A204.1 (cell line): ENCODE measurements at regions not wholly inside any gene's neighbourhood (a gene's known extent, or its start where the extent isn't known, plus 50 kb on each side); places are given as distances from the start of the nearest gene placed in this dataset.

Experiments
- FAIRE-seq: peaks from 2 replicates; lab custom pipeline; 2012; peaks lifted over from hg19 to GRCh38; lab: Jason Lieb, UNC

DNA sequence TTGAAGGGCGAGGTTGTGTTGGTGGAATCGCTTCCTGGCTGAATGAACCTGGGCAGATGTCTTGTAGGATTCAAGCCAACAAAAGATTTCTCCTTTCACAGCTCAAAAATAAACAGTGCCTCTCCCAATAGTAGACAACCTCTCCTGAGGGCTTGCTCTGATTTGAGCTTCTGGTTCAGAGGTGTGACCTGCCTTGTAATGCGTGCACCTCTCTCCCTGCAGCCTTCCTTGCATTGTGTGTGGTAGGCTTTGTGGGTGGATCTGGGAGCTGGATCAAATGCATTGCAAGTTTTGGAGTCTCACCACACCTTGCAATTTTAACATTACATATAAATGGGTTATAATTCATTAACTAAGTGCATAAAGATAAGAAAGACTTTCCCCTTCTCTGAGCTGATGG lies 96.9 kb upstream of the PTCH1 start:
- no peak for FAIRE-seq

- FAIRE-seq: no peak
Measured at GRCh38 chr9:95611354-95611753, 94.6 kb upstream of the PTCH1 start.

GRCh38 chr9:95610006-95610785 lies 93.4 kb upstream of the PTCH1 start:
- FAIRE-seq: no peak

- no peak for FAIRE-seq
Measured at GRCh38 chr9:95609426-95609825, 92.7 kb upstream of the PTCH1 start.

GRCh38 chr9:95608341-95608740 lies 91.6 kb upstream of the PTCH1 start:
- FAIRE-seq: no peak

- FAIRE-seq: no peak
Measured at GRCh38 chr9:95607507-95607906, 90.7 kb upstream of the PTCH1 start.

- FAIRE-seq: no peak
Measured at GRCh38 chr9:95606489-95607350, 89.9 kb upstream of the PTCH1 start.

DNA sequence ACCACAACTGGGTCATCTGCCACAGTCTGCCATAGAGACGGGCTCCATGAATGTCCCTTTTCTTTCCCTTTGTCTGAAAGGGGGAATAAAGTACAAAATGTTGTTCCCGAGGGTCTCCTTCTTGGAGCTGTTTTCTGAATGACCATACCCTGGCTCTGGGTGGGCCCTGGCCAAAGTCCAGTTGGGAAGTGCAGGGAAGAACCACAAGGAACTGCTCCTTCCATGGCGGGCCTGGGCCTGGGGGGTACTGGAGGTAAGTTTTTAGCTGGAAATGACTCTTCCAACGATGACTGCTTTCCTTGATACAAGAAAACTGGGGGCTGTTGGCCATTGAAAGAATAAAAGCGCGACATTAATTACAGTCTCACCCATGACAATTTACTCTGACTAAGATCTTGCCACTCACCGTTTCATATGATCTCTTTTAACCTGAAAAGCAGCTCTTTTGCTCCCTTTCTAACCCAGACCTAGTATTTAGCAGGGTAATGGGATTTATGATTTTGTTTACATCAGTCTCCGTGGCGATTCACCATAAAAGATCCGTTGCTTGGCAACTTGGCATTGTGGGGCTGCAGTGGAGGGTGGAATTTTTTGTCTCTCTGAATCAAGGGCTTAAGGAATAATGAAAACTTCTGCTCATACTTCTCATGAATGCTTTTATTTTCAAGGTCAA lies 89.2 kb upstream of the PTCH1 start:
- FAIRE-seq: no peak

GRCh38 chr9:95605101-95605500 lies 88.3 kb upstream of the PTCH1 start:
- FAIRE-seq: no peak

GRCh38 chr9:95598236-95598635 lies 81.5 kb upstream of the PTCH1 start:
- no peak for FAIRE-seq

DNA sequence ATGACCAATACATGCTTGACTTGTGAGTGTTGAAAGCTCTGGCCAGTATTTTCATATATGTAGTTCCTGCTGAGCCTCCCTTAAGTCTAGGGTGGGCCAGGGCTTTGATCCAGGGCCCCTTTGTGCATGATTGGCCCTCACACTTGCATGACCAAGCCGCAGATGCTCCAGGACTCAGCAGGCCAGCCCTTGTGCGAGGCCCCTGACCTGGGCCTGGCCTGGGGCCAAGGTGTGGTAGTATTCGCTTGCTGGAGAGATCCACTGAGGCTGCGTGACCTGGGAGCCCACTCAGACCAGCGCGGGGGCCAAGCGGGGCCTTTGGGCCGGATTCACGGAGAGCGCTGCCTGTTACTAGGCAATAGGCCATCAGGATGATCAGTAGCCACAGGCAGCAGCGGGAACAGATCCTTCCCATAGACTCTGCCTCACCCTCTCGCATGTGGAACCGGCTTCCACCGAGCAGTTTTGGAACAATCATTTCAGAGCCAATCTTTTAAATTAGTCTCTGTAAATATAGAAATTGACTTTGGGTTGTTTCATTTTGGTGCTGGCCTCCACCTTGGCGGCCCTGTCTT lies 79.0 kb upstream of the PTCH1 start:
- FAIRE-seq: no peak

GRCh38 chr9:95592931-95593330 lies 76.2 kb upstream of the PTCH1 start:
- FAIRE-seq: no peak

DNA sequence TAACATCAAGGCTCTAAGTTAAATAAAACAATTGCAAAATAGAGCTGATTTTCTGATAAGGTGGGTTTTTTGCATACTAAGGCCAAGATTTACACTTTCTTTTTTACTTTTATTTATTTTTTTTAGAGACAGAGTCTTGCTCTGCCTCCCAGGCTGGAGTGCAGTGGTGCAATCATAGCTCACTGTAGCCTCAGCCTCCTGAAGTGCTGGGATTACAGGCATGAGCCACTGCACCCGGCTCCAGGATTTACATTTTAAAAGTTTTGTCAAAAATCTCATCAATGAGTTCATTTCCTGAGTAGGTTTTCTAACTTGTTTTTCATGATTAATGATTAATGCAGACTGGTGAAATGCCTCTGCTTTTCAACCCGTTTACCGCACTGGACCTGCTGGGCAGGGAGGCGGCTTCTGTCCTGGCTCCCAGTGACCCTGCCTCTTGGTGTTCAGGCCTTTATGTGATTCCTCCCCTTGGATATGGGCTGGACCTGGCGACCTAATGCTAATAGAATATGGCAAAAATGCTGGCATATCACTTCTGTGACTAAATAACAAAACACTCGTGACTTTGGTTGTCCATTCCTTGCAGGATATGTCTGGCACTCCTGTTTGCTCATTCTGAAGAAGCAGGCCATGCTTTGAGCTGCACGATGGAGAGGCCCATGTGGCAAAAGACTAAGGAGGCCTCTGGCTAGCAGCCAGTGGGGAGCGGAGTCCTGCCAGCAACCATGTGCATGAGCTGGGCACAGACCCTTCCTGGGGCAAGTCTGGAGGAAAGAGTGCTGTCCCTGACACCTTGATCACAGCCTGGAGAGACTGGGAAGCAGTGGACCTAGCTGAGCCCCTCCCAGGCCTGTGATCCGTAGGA lies 72.2 kb upstream of the PTCH1 start:
- no peak for FAIRE-seq

GRCh38 chr9:95587021-95587964 lies 70.5 kb upstream of the PTCH1 start:
- FAIRE-seq: no peak

- FAIRE-seq: no peak
Measured at GRCh38 chr9:95586326-95586725, 69.6 kb upstream of the PTCH1 start.

GRCh38 chr9:95585824-95586223 lies 69.1 kb upstream of the PTCH1 start:
- FAIRE-seq: no peak

DNA sequence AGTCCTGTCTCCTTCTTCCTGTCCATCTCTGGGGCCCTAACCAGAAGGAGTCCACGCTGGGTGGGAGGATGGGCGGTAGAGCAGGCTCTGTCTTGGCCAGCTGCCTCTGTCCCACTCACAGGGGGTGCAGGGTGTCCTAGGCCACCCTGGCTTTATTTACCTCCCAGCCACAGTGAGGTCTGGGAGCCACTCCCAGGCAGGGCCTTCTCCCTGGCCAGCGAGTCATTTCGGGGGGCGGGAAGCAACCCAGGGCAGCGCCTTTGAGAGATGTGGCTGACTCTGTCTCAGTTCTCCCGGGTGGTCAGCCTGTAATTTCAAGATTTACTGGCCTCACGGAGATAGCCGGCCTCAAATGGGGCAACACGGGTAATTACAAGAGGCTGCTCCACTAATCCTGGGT lies 67.4 kb upstream of the PTCH1 start:
- FAIRE-seq: no peak

GRCh38 chr9:95581900-95582299 lies 65.1 kb upstream of the PTCH1 start:
- no peak for FAIRE-seq

GRCh38 chr9:95580812-95581761 lies 64.3 kb upstream of the PTCH1 start:
- FAIRE-seq: no peak
